ENCODE measurements at regions not wholly inside any gene's neighbourhood (a gene's known extent, or its start where the extent isn't known, plus 50 kb on each side); places are given as distances from the start of the nearest gene placed in this dataset.
"Not testable (repeated sequence)": the region's sequence is repeated elsewhere in the genome, so short reads cannot be mapped to it uniquely, and the experiment has no call there.

- no peak for DNase-seq
These were observed 531.6 kb downstream of the PTPRU start for GRCh38 chr1:29767769-29768425.

GRCh38 chr1:29767088-29767685 lies 530.9 kb downstream of the PTPRU start:
- DNase-seq = no peak

GRCh38 chr1:29762635-29763034 lies 526.3 kb downstream of the PTPRU start:
- no peak for DNase-seq

- DNase-seq = no peak
These were observed 525.0 kb downstream of the PTPRU start for GRCh38 chr1:29761159-29761928.

- DNase-seq = no peak
These were observed 523.8 kb downstream of the PTPRU start for GRCh38 chr1:29760067-29760564.

- DNase-seq = no peak
These were observed 522.6 kb downstream of the PTPRU start for GRCh38 chr1:29758781-29759499.

GRCh38 chr1:29757866-29758780 lies 521.8 kb downstream of the PTPRU start:
- DNase-seq = no peak

- no peak for DNase-seq
These were observed 520.8 kb downstream of the PTPRU start for GRCh38 chr1:29756901-29757725.

GRCh38 chr1:29756498-29756897 lies 520.2 kb downstream of the PTPRU start:
- no peak for DNase-seq

- no peak for DNase-seq
These were observed 519.8 kb downstream of the PTPRU start for GRCh38 chr1:29756085-29756484.

- not testable (repeated sequence) for DNase-seq
These were observed 519.2 kb downstream of the PTPRU start for GRCh38 chr1:29755412-29756015.

GRCh38 chr1:29754573-29755375 lies 518.5 kb downstream of the PTPRU start:
- no peak for DNase-seq

- no peak for DNase-seq
These were observed 517.6 kb downstream of the PTPRU start for GRCh38 chr1:29753771-29754572.

GRCh38 chr1:29753244-29753643 lies 516.9 kb downstream of the PTPRU start:
- no peak for DNase-seq

- DNase-seq = no peak
These were observed 515.8 kb downstream of the PTPRU start for GRCh38 chr1:29752141-29752540.

- no peak for DNase-seq
These were observed 513.0 kb downstream of the PTPRU start for GRCh38 chr1:29749024-29749945.

GRCh38 chr1:29747196-29747595 lies 510.9 kb downstream of the PTPRU start:
- DNase-seq = no peak

All from stimulated activated CD4-positive, alpha-beta T cell treated with anti-CD3 and anti-CD28 coated beads, Interleukin-4, amount 100 ng/mL, for 4 hours (primary cell).